GM23338 (cell line): ENCODE measurements at regions not wholly inside any gene's neighbourhood (a gene's known extent, or its start where the extent isn't known, plus 50 kb on each side); places are given as distances from the start of the nearest gene placed in this dataset.

Source experiments
- ATAC-seq: fragments of 200-7000 bp; cut with Tn5 transposase; 3 replicates; pipeline ENCODE4 v1.9.1; 2020
- DNase-seq: peaks from one replicate; pipeline ENCODE4 v3.0.0-alpha.2; 2015; ENCODE audit warnings: low spot score
- H2AFZ ChIP-seq: fragments of 200-600 bp; sonication (generic); 2 replicates; pipeline ENCODE4 v1.8.0; 2016; ENCODE audit warnings: antibody characterized with exemption, mild to moderate bottlenecking, moderate library complexity
- H3F3A ChIP-seq: fragments of 200-600 bp; sonication (generic); replicated peaks from 2 replicates; pipeline ENCODE4 v1.8.0; 2017; ENCODE audit warnings: antibody characterized with exemption, mixed run types, low read depth
- H3K27ac ChIP-seq: fragments of 200-600 bp; sonication (generic); 2 replicates; pipeline ENCODE4 v1.6.1; 2016; ENCODE audit warnings: low read depth
- H3K27me3 ChIP-seq: fragments of 200-600 bp; sonication (generic); 2 replicates; pipeline ENCODE4 v1.8.0; 2016; ENCODE audit warnings: mild to moderate bottlenecking, mixed run types, moderate library complexity; ENCODE audit not compliant: insufficient read depth
- H3K36me3 ChIP-seq: fragments of 200-600 bp; sonication (generic); 2 replicates; pipeline ENCODE4 v1.8.0; 2016; ENCODE audit warnings: mild to moderate bottlenecking; ENCODE audit not compliant: insufficient read depth
- H3K4me1 ChIP-seq: fragments of 200-600 bp; sonication (generic); 2 replicates; pipeline ENCODE4 v1.8.0; 2016; ENCODE audit warnings: mild to moderate bottlenecking, moderate library complexity; ENCODE audit not compliant: insufficient read depth
- H3K4me2 ChIP-seq: fragments of 200-600 bp; sonication (generic); 2 replicates; pipeline ENCODE4 v1.7.1; 2017; ENCODE audit warnings: mixed run types
- H3K4me3 ChIP-seq: fragments of 200-600 bp; sonication (generic); 2 replicates; pipeline ENCODE4 v1.6.1; 2016; ENCODE audit warnings: mixed run types
- H3K79me2 ChIP-seq: fragments of 200-600 bp; sonication (generic); replicated peaks from 2 replicates; pipeline ENCODE4 v1.8.0; 2017; ENCODE audit warnings: mild to moderate bottlenecking; ENCODE audit not compliant: insufficient read depth
- H3K9me2 ChIP-seq: fragments of 200-600 bp; sonication (generic); 2 replicates; pipeline ENCODE4 v1.8.0; 2017; ENCODE audit not compliant: insufficient read depth
- H4K20me1 ChIP-seq: fragments of 200-600 bp; sonication (generic); replicated peaks from 2 replicates; pipeline ENCODE4 v1.8.0; 2017; ENCODE audit warnings: mild to moderate bottlenecking; ENCODE audit not compliant: insufficient read depth
- H3K27ac Mint-ChIP-seq: 2 replicates; pipeline ENCODE4 v1.8.0; 2020; ENCODE audit warnings: inconsistent platforms, mild to moderate bottlenecking, moderate library complexity, mixed read lengths
- H3K27me3 Mint-ChIP-seq: 3 replicates; pipeline ENCODE4 v1.8.0; 2022; ENCODE audit warnings: low read depth, mild to moderate bottlenecking, moderate library complexity, mixed read lengths, inconsistent platforms; ENCODE audit not compliant: insufficient read depth, poor library complexity
- H3K36me3 Mint-ChIP-seq: 3 replicates; pipeline ENCODE4 v1.8.0; 2021; ENCODE audit warnings: low read depth, mild to moderate bottlenecking, inconsistent platforms, moderate library complexity, mixed read lengths
- H3K4me1 Mint-ChIP-seq: 3 replicates; pipeline ENCODE4 v1.8.0; 2020; ENCODE audit warnings: mild to moderate bottlenecking, inconsistent platforms, mixed read lengths
- H3K4me3 Mint-ChIP-seq: 3 replicates; pipeline ENCODE4 v1.8.0; 2021; ENCODE audit warnings: moderate library complexity, mild to moderate bottlenecking, inconsistent platforms, mixed read lengths
- H3K9me3 Mint-ChIP-seq: 3 replicates; pipeline ENCODE4 v1.8.0; 2020; ENCODE audit warnings: moderate library complexity, mild to moderate bottlenecking, inconsistent platforms, mixed read lengths
- CREB1 ChIP-seq: fragments of 250-450 bp; sonication (Bioruptor Pico); IDR thresholded peaks from 2 replicates; pipeline ENCODE4 v1.5.0; 2020; ENCODE audit warnings: low read depth, mild to moderate bottlenecking, moderate library complexity
- CTCF ChIP-seq, 2 experiments: fragments of 200-600 bp in 1 of 2; sonication (generic) in 1 of 2; conservative IDR thresholded peaks; 2 replicates each; pipeline versions ENCODE4 v1.5.1 to v1.6.1; 2016 to 2017; ENCODE audit warnings: antibody characterized with exemption in 2 of 2, low read depth in 2 of 2, mild to moderate bottlenecking in 2 of 2, moderate library complexity in 1 of 2
- ETS1 ChIP-seq: IDR thresholded peaks from 2 replicates; pipeline ENCODE4 v1.6.1; 2016; ENCODE audit warnings: antibody characterized with exemption
- EZH2 ChIP-seq: fragments of 200-600 bp; sonication (generic); IDR thresholded peaks from one replicate; pipeline ENCODE4 v1.8.0; 2017; ENCODE audit warnings: antibody characterized with exemption, mild to moderate bottlenecking, low read depth; ENCODE audit not compliant: unreplicated experiment
- EZH2phosphoT487 ChIP-seq: fragments of 200-600 bp; sonication (generic); IDR thresholded peaks from one replicate; pipeline ENCODE4 v1.8.1; 2018; ENCODE audit warnings: antibody characterized with exemption; ENCODE audit not compliant: unreplicated experiment
- JUNB ChIP-seq: IDR thresholded peaks from one replicate; pipeline ENCODE4 v1.6.1; 2016; ENCODE audit warnings: antibody characterized with exemption; ENCODE audit not compliant: unreplicated experiment
- POLR2AphosphoS5 ChIP-seq: IDR thresholded peaks from 2 replicates; pipeline ENCODE4 v1.6.1; 2016; ENCODE audit warnings: antibody characterized with exemption, low read depth
- REST ChIP-seq: IDR thresholded peaks from one replicate; pipeline ENCODE4 v1.6.1; 2018; ENCODE audit warnings: antibody characterized with exemption; ENCODE audit not compliant: unreplicated experiment
- STAT1 ChIP-seq: IDR thresholded peaks from one replicate; pipeline ENCODE4 v1.6.1; 2016; ENCODE audit warnings: antibody characterized with exemption; ENCODE audit not compliant: unreplicated experiment
- ZNF114 ChIP-seq: fragments of 250-450 bp; sonication (Bioruptor Pico); IDR thresholded peaks from 2 replicates; pipeline ENCODE4 v1.5.0; 2020; ENCODE audit warnings: mild to moderate bottlenecking, moderate library complexity
- ZNF331 ChIP-seq: fragments of 250-450 bp; sonication (Bioruptor Pico); IDR thresholded peaks from 2 replicates; pipeline ENCODE4 v1.5.0; 2020; ENCODE audit warnings: low read depth, mild to moderate bottlenecking, moderate library complexity
- ZNF462 ChIP-seq: fragments of 250-450 bp; sonication (Bioruptor Pico); IDR thresholded peaks from 2 replicates; pipeline ENCODE4 v1.5.0; 2020; ENCODE audit warnings: mild to moderate bottlenecking, moderate library complexity

GRCh38 chr3:66672830-66673229, 172.0 kb upstream of the LRIG1 start (continued):
- TF ChIP-seq ZNF331 (CRISPR knock-in tag) (no peak), JUNB (no peak), CTCF (conservative IDR thresholded peaks at IDR 0.05; ENCODE audit: low read depth in 2 of 2) (no peak), EZH2phosphoT487 (no peak), STAT1 (no peak), ETS1 (no peak), POLR2AphosphoS5 (no peak), EZH2 (no peak), CREB1 (CRISPR knock-in tag) (no peak)

GRCh38 chr3:66673293-66673692, 172.5 kb upstream of the LRIG1 start:
- no peak overlapping the region for H3K4me3 Mint-ChIP-seq
- no peaks in the 10 kb centered on the region for H3K27me3 ChIP-seq
- no peaks in the 10 kb centered on the region for H3K4me1 ChIP-seq
- no peak overlapping the region for H3K4me3 ChIP-seq
- H3K27ac ChIP-seq = no peak overlapping the region
- no peak overlapping the region; the same call in 1 of the 2 replicates for H2AFZ ChIP-seq
- H4K20me1 ChIP-seq = no peaks in the 10 kb centered on the region
- DNase-seq = no peak
- no peaks in the 10 kb centered on the region for H3K27me3 Mint-ChIP-seq
- no peaks in the 10 kb centered on the region for H3K36me3 Mint-ChIP-seq
- no peak overlapping the region for H3K27ac Mint-ChIP-seq
- no peaks in the 10 kb centered on the region for H3K79me2 ChIP-seq
- ATAC-seq = no peak
- H3K9me3 Mint-ChIP-seq = no peaks in the 10 kb centered on the region; the same call in 2 of the 3 replicates
- no peaks in the 10 kb centered on the region for H3K4me1 Mint-ChIP-seq
- no peaks in the 10 kb centered on the region; the same call in 1 of the 2 replicates for H3K9me2 ChIP-seq
- H3K36me3 ChIP-seq = no peaks in the 10 kb centered on the region
- H3F3A ChIP-seq = no peaks in the 10 kb centered on the region
- H3K4me2 ChIP-seq = no peak overlapping the region
- TF ChIP-seq ZNF462 (no peak), REST (no peak), ZNF114 (no peak), ZNF331 (CRISPR knock-in tag) (no peak), EZH2 (no peak), POLR2AphosphoS5 (no peak), EZH2phosphoT487 (no peak), JUNB (no peak)
